ENCODE measurements at regions not wholly inside any gene's neighbourhood (a gene's known extent, or its start where the extent isn't known, plus 50 kb on each side); places are given as distances from the start of the nearest gene placed in this dataset.

DNA sequence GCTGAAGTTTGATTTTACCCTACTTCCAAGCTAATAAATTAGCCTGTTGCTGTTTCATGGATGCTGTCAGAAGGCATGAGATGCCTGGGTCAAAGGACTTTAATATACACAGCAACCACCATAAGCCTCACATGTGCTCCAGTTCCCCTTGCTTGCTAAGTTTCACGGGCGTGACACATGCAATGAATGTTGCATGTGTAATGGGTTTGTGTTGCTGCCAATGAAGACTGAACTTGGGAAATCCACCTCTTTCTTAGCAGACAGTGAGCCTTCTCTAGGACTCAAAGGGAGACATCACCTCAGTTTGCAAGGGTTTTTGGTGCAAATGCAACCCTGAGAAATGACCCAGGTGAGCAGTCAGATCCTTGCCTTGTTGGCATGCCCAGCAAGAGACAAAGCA is 505.5 kb upstream of the PODXL start:
- TF ChIP-seq, protein P1, sequence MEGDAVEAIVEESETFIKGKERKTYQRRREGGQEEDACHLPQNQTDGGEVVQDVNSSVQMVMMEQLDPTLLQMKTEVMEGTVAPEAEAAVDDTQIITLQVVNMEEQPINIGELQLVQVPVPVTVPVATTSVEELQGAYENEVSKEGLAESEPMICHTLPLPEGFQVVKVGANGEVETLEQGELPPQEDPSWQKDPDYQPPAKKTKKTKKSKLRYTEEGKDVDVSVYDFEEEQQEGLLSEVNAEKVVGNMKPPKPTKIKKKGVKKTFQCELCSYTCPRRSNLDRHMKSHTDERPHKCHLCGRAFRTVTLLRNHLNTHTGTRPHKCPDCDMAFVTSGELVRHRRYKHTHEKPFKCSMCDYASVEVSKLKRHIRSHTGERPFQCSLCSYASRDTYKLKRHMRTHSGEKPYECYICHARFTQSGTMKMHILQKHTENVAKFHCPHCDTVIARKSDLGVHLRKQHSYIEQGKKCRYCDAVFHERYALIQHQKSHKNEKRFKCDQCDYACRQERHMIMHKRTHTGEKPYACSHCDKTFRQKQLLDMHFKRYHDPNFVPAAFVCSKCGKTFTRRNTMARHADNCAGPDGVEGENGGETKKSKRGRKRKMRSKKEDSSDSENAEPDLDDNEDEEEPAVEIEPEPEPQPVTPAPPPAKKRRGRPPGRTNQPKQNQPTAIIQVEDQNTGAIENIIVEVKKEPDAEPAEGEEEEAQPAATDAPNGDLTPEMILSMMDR (IDR thresholded peaks at IDR 0.05) = no peak
- TF ChIP-seq POLR2A (IDR thresholded peaks at IDR 0.05) = no peak

Data from body of pancreas (tissue), 4 donors.